Keratinocyte (primary cell): ENCODE measurements at regions not wholly inside any gene's neighbourhood (a gene's known extent, or its start where the extent isn't known, plus 50 kb on each side); places are given as distances from the start of the nearest gene placed in this dataset.

ENCODE experiments used
- DNase-seq: peaks from one replicate; pipeline ENCODE4 v3.0.0-alpha.2; 2011; ENCODE audit warnings: low read depth, missing footprints, low spot score
- FAIRE-seq: peaks from 2 replicates; lab custom pipeline; 2011; peaks lifted over from hg19 to GRCh38; lab: Jason Lieb, UNC
- H2AFZ ChIP-seq: 2 replicates; pipeline ENCODE4 v1.6.0; 2012; ENCODE audit warnings: low read length, control low read depth, inconsistent platforms; ENCODE audit not compliant: control insufficient read depth
- H3K27ac ChIP-seq: 2 replicates; pipeline ENCODE4 v1.5.1; 2011; ENCODE audit warnings: low read length; ENCODE audit not compliant: control insufficient read depth, insufficient read depth
- H3K27me3 ChIP-seq: 3 replicates; pipeline ENCODE4 v1.6.0; 2011; ENCODE audit warnings: low read length; ENCODE audit not compliant: control insufficient read depth, insufficient read depth; ENCODE audit errors: extremely low read depth
- H3K36me3 ChIP-seq, 2 experiments: 2 replicates in 1 of 2; 3 replicates in 1 of 2; pipeline ENCODE4 v1.5.1; 2011; ENCODE audit warnings: low read length in 2 of 2, mild to moderate bottlenecking in 1 of 2; ENCODE audit not compliant: control insufficient read depth in 2 of 2, insufficient read depth in 2 of 2; ENCODE audit errors: extremely low read depth in 1 of 2
- H3K4me1 ChIP-seq: 3 replicates; pipeline ENCODE4 v1.5.1; 2011; ENCODE audit warnings: low read length; ENCODE audit not compliant: control insufficient read depth, insufficient read depth; ENCODE audit errors: extremely low read depth
- H3K4me2 ChIP-seq: 3 replicates; pipeline ENCODE4 v1.6.0; 2011; ENCODE audit warnings: low read depth, low read length; ENCODE audit not compliant: control insufficient read depth, insufficient read depth; ENCODE audit errors: extremely low read depth
- H3K4me3 ChIP-seq, 3 experiments: fragments of 200-600 bp in 1 of 3; sonication (generic) in 1 of 3; 2 replicates in 2 of 3; 3 replicates in 1 of 3; pipeline ENCODE4 v1.5.1; 2011 to 2016; ENCODE audit warnings: low read length in 3 of 3, mild to moderate bottlenecking in 3 of 3, control low read depth in 2 of 3, inconsistent platforms in 1 of 3, low read depth in 1 of 3, mixed read lengths in 1 of 3, mixed run types in 1 of 3, moderate library complexity in 1 of 3; ENCODE audit not compliant: control insufficient read depth in 2 of 3, insufficient read depth in 2 of 3; ENCODE audit errors: extremely low read depth in 1 of 3
- H3K79me2 ChIP-seq: 2 replicates; pipeline ENCODE4 v1.6.0; 2012; ENCODE audit warnings: low read length; ENCODE audit not compliant: control insufficient read depth, insufficient read depth
- H3K9ac ChIP-seq: 3 replicates; pipeline ENCODE4 v1.6.0; 2011; ENCODE audit warnings: low read length; ENCODE audit not compliant: control insufficient read depth, insufficient read depth; ENCODE audit errors: extremely low read depth
- H3K9me1 ChIP-seq: 3 replicates; pipeline ENCODE4 v1.6.0; 2011; ENCODE audit warnings: low read length; ENCODE audit not compliant: control insufficient read depth, insufficient read depth; ENCODE audit errors: extremely low read depth
- H3K9me3 ChIP-seq: 2 replicates; pipeline ENCODE4 v1.5.1; 2012; ENCODE audit warnings: low read depth, low read length; ENCODE audit not compliant: control insufficient read depth
- H4K20me1 ChIP-seq: 3 replicates; pipeline ENCODE4 v1.6.0; 2011; ENCODE audit warnings: low read length; ENCODE audit not compliant: control insufficient read depth, insufficient read depth; ENCODE audit errors: extremely low read depth
- EZH2 ChIP-seq: IDR thresholded peaks from one replicate; pipeline ENCODE4 v1.6.1; 2012; ENCODE audit warnings: inconsistent platforms, mild to moderate bottlenecking, low read length, moderate library complexity
- dilution Hi-C: fragments of 300-500 bp; cut with MboI; formaldehyde crosslinking; loops from one replicate; pipeline ENCODE4 v1.7.0; 2020; ENCODE audit warnings: low sequenced_read_pairs; ENCODE audit not compliant: extremely low pct_ligation_motif_present
- TF ChIP-seq, protein P1 (sequence below), 3 experiments: IDR thresholded peaks in 1 of 3; conservative IDR thresholded peaks in 1 of 3; optimal IDR thresholded peaks in 1 of 3; 2 replicates in 2 of 3; 3 replicates in 1 of 3; pipeline versions ENCODE3 to v1.5.1; 2011; ENCODE audit warnings: low read length in 3 of 3, mild to moderate bottlenecking in 3 of 3, moderate library complexity in 2 of 3, control low read depth in 1 of 3, inconsistent platforms in 1 of 3; ENCODE audit not compliant: insufficient read depth in 2 of 3; ENCODE audit errors: extremely low read depth in 1 of 3

DNA sequence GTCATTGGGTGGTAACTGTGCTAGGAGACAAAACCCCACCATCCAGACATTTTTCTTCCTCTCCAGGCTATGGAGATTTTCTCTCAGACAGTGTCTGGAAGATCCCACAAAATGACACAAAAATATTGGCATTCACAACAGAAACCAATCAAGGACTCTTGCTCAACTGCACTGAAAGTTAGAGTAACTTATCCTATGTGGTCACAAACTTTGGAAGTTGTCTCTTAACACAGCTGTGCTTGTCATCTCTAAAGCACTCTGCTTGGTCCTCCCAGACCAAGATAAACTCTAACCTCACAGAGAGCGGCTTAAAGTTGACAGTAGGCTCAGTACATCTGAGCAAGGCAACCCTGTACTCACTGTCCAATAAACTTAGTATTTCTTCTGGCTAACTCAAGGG is 74.9 kb downstream of the AKR1C4 start:
- Histone ChIP-seq H3K27me3 (no peaks in the 10 kb centered on the region), H3K36me3 (no peaks in the 10 kb centered on the region), H3K4me2 (no peak overlapping the region), H3K79me2 (no peaks in the 10 kb centered on the region), H3K27ac (no peak overlapping the region), H3K4me3 (no peak overlapping the region), H3K4me1 (no peaks in the 10 kb centered on the region), H4K20me1 (no peaks in the 10 kb centered on the region), H2AFZ (no peak overlapping the region), H3K9me1 (no peaks in the 10 kb centered on the region), H3K9me3 (no peaks in the 10 kb centered on the region), H3K9ac (no peak overlapping the region)
- no peak for FAIRE-seq
- no peak for TF ChIP-seq EZH2
- TF ChIP-seq, protein P1, sequence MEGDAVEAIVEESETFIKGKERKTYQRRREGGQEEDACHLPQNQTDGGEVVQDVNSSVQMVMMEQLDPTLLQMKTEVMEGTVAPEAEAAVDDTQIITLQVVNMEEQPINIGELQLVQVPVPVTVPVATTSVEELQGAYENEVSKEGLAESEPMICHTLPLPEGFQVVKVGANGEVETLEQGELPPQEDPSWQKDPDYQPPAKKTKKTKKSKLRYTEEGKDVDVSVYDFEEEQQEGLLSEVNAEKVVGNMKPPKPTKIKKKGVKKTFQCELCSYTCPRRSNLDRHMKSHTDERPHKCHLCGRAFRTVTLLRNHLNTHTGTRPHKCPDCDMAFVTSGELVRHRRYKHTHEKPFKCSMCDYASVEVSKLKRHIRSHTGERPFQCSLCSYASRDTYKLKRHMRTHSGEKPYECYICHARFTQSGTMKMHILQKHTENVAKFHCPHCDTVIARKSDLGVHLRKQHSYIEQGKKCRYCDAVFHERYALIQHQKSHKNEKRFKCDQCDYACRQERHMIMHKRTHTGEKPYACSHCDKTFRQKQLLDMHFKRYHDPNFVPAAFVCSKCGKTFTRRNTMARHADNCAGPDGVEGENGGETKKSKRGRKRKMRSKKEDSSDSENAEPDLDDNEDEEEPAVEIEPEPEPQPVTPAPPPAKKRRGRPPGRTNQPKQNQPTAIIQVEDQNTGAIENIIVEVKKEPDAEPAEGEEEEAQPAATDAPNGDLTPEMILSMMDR (optimal IDR thresholded peaks at IDR 0.05 in 1 of 3, IDR thresholded peaks at IDR 0.05 in 1 of 3, conservative IDR thresholded peaks at IDR 0.05 in 1 of 3; ENCODE audit: extremely low read depth in 1 of 3, insufficient read depth in 2 of 3, low read length in 3 of 3) = no peak
- dilution Hi-C loops = no loop called here
- DNase-seq = no peak

DNA sequence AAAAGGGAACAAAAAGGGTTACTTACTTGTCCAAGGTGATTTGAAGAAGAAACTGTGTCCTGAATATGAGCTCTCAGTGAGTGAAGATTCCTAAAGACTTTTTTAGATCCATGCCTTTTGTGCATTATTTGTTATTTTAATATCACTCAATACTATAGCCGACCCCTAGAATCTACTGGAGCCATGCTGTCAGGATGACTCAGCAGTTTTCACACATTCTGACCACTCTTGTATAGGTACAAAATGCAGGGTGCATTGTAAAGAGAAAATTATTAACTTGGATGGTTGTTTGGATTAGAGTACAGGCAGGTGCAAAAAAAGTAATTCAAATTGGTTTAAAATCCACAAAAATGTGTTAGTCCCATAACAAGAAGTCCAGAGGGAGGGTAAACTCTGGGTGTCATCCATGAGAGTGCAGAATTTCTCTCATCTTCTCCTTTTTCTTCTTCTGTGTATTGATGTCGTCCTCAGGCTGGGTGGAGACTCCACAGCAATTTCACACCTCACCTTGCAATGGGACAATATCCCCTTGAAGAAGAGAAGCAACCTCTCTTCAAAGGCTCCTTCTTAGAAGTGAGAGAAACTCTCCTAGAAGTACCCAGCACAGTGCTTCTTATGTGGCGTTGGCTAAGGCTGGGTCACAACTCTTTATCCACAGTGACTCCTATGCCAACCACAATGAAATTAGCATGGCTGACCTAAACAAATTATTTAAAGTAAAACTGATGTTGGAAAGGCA is 75.6 kb downstream of the AKR1C4 start:
- no peak overlapping the region for H3K27ac ChIP-seq
- no peak for FAIRE-seq

More for the DNA sequence above, 75.6 kb downstream of the AKR1C4 start:
- dilution Hi-C loops = no loop called here
- Histone ChIP-seq H3K9me1 (no peaks in the 10 kb centered on the region), H3K4me3 (no peak overlapping the region), H4K20me1 (no peaks in the 10 kb centered on the region), H3K9ac (no peak overlapping the region), H3K4me2 (no peak overlapping the region), H3K36me3 (no peaks in the 10 kb centered on the region), H3K9me3 (no peaks in the 10 kb centered on the region), H3K27me3 (no peaks in the 10 kb centered on the region), H2AFZ (no peak overlapping the region), H3K79me2 (no peaks in the 10 kb centered on the region), H3K4me1 (no peaks in the 10 kb centered on the region)
- DNase-seq = no peak
- no peak for TF ChIP-seq EZH2
- TF ChIP-seq, protein P1 (optimal IDR thresholded peaks at IDR 0.05 in 1 of 3, IDR thresholded peaks at IDR 0.05 in 1 of 3, conservative IDR thresholded peaks at IDR 0.05 in 1 of 3; ENCODE audit: extremely low read depth in 1 of 3, insufficient read depth in 2 of 3, low read length in 3 of 3) = no peak
